Hematopoietic multipotent progenitor cell treated with erythropoietin and hydrocortisone succinate and interleukin-3 and kit ligand, for 6 days (in vitro differentiated cells): ENCODE measurements at regions not wholly inside any gene's neighbourhood (a gene's known extent, or its start where the extent isn't known, plus 50 kb on each side); places are given as distances from the start of the nearest gene placed in this dataset.
"Not testable (repeated sequence)": the region's sequence is repeated elsewhere in the genome, so short reads cannot be mapped to it uniquely, and the experiment has no call there.

Experiments
- DNase-seq: peaks from one replicate; pipeline ENCODE4 v3.0.0-alpha.2; 2015

DNA sequence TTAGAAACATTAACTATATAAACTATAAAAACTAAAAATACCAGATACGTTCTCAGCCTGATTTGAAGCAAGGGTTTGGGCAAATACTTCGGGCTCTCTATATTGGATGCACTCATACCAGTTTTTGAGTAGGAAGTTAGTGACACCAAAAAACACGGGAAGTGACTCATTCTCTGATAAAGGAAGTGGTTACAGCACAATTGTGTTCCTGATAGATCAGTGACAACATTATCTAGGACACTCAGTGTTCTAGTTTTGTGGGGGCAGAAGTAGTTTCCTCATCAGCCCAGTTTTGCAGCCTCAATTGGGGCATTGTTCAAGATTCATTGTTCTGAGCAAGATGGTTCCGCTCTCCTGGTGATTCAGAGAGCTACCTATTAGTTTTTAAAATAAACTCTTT lies 469.6 kb upstream of the DPPA4 start:
- peak; percentile 83 for DNase-seq

DNA sequence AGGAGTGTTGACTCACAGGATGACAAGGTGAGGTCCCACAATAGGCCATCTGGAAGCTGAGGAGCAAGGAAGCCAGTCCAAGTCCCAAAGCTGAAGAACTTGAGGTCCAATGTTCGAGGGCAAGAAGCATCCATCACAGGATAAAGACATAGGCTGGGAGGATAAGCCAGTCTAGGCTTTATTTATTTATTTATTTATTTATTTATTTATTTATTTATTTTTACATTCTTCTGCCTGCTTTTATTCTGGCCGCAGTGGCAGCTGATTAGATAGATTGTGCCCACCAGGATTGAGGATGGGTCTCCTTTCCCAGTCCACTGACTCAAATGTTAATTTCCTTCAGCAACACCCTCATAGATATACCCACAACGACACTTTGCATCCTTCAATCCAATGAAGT lies 472.2 kb upstream of the DPPA4 start:
- DNase-seq, result no peak

DNA sequence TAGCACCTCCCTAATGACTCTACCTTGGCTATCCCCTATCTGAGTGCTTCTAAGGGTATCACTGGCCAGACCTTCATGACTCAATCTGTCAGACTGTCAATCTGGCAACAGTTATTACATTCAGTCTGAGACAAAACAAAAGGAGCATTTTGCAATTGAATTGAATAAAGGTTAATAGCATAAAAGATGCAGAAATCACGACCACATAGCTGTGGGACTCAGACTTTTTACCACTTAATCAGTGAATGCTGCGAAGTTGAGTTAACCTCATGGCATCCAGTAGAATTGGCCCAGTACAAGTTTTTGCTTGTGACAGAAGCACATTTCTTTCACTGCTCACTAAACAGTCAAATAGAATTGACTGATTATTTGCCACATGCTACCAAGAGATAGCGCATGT lies 480.7 kb upstream of the DPPA4 start:
- no peak for DNase-seq

DNA sequence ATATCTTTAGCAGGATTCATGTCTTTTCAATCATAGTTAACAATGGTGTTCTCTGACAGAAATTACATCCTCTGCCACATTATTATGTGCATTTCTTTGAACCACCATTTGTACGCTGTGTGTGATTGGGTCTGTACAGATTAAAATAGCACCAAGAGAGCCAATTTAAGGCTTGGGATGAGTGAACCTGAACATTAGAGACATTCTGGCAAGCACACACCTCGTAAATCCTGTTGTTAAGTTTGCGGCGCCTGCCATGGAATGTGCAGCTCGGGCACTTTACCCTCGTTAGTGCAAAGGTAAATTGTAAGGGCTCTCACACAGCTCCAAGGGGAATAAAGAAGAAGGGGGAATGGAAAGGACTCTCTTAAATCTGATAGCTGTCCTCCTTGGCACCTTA lies 482.4 kb upstream of the DPPA4 start:
- no peak for DNase-seq

DNA sequence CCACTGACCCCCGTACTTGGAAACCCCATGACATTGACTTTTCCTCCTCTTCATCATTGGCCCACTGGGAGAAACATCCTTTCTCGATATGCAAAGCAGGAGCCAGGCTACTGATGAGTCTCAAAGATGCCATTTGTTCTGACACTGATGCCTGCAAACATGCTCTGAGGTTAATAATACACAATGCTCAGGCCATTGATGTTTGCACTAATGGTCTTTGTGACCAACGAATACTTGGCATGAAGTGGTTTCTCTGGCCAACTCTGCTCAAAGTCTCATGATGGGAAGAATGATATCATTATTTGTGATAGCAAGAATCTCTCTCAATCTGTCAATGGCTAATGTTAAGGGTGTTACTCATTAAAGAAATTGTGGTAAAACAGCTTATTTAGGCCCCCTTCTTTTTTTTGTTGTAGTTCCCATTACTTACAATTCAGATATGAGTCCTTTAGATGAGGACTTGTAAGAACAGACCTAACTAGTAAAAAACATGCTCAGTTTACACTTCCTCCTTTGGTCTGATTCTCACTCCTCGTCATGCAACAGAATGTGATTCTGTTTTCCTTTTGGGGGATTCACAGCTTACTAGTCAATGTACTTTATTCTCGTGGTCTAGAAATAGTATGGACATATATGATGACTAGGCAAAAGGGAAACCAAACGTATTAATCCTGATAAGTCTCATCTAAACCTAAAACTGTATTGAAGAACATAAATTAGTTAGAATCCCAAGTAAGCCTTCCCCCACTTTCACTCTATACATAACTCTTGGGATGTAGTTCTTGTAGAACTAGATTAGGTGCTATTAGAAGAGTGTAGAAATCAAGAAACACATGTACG lies 488.8 kb upstream of the DPPA4 start:
- no peak for DNase-seq

DNA sequence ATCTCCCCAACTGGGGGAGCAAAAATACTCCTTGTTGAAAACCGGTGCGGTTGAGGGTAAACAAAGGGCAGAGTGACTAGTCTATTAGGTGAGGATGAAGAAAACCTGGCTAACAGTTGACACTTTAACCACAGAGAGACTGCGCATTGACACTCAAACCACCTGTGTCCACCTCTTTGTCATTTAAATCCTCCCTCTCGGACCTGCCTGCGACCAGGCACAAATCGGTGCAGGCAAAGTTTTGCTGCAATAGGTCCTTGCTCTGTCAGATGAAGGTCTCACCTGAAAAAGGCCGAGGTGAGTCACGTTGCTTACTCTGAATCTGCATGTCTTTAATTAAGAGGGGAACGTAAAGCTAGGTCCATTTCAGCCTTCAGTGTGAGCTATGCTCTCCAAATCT lies 494.1 kb upstream of the DPPA4 start:
- DNase-seq, result no peak

DNA sequence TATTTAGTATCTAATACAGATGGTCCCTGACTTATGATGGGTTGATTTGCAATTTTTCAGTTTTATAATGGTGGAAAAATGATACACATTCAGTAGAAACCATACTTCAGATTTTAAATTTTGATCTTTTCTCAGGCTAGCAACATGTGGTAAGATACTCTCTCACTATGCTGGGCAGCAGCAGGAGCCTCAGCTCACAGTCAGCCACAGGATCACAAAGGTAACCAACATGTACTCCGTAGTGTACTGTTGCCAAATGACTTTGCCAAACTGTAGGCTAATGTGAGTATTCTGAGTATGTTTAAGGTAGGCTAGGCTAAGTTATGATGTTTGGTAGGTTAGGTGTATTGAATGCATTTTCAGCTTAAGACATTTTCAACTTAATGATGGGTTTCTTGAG lies 498.6 kb upstream of the DPPA4 start:
- no peak for DNase-seq

DNA sequence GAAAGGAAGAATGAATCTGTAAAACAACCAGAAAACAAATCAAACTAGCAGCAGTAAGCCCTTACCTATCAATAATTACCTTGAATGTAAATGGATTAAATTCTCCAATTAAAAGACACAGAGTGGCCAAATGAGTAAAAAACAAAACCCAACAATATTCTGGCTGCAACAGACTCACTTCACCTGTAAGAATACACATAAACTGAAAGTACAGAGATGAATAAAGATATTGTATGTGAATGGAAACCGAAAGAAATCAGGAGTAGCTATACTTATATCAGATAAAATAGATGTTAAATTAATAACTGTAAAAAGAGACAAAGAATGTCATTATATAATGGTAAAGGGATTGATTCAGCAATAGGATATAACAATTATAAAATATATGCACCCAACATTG lies 514.5 kb upstream of the DPPA4 start:
- DNase-seq, result no peak

DNA sequence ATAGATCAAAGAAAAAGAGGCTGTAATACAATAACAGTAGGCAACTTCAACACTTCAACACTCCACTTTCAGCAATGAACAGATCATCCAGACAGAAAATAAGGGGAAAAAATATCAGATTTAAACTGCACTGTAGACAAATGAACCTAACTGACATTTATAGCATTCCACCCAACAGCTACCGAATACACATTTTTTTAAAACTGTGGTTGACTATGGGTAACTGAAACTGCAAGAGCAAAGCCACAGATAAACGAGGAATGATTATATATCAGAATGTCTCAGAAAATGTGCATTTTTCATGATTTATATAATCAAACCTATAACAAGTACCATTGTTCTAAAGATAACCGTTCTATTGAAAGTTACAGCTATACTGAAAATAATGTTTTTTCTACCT lies 514.9 kb upstream of the DPPA4 start:
- no peak for DNase-seq

DNA sequence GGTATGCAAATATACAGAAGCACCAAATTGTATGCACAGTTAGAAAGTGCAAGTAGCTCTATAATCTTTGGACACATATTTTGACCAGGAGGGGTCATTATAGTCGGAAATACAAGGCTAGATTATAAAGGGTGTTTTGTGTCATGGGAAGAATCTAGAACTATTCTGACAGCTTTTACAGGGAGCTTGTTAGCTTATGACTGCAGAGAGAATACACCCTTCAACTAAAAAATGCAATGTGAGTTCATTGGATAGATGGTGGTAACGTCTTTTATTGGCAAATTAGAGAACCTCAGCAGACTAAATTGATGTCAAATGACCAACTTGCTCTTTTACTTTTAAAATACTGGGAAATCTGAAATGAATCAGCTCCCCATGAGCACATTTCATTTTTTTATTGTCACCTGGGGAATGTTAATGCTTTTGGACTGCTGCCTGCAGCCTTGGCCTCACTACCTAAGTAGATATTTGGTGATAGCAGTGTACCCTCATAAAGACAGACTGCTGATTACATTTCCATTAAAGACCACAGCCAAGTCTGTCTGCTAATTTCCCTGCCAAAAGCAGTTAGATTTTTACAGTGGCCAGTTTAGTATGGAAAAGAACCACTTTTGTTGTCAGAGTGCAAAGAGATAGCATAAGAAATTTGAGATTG lies 515.9 kb upstream of the DPPA4 start:
- DNase-seq, result no peak

DNA sequence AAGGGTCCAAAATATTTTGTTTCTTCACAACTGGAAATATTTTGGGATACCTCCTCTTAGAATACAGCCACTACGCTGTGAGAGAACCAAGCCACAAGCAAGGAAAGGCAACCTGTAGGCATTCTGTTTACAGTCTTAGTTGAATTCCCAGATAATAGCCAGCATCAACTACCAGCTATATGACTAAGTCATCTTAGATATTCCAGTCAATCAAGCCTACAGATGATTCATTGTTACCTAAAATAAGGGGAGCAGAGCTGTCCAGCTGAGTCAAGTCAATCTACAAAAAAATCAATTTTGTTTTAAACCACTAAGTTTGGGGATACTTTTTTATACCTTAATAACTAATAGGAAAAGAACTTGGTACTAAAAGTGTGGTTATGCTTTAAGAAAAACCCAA lies 526.4 kb upstream of the DPPA4 start:
- no peak for DNase-seq

DNA sequence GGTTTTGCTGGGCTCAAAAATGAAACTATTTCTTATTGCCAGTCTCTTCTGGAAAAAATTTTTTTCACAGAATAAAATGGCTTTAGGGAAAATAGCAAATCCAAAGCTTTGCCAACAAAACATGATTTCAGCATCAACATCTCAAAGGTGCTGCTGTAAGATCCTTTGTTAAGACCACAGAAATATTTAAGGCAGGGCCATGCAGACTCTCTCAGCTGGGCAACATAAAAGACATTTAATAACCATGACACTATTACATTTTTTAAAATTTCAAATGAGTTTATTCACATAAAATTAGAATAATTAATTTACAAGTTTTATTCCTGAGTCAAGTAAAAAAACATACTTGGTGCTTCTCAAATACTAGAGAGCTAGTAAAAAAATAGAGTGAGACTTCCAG lies 527.1 kb upstream of the DPPA4 start:
- DNase-seq, result no peak

DNA sequence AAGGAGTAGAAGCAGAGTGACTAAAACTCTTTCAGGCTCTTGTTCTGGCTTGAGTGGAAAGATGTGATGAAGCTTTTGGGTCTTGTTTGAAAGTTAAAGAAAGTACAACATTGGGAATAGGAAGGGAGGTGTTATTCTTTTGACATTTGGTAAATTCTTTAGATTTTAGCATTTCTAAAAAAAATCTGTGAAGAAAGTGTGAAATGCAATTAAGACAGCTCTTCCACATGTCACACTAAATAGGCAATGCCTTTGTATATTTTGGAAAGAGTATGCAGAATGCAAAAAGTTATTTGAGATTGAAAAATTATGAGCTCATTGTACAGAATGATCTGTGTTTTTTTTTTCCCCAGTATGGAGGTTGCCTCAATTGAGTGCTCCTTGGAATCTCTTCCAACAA lies 532.2 kb upstream of the DPPA4 start:
- no peak for DNase-seq

DNA sequence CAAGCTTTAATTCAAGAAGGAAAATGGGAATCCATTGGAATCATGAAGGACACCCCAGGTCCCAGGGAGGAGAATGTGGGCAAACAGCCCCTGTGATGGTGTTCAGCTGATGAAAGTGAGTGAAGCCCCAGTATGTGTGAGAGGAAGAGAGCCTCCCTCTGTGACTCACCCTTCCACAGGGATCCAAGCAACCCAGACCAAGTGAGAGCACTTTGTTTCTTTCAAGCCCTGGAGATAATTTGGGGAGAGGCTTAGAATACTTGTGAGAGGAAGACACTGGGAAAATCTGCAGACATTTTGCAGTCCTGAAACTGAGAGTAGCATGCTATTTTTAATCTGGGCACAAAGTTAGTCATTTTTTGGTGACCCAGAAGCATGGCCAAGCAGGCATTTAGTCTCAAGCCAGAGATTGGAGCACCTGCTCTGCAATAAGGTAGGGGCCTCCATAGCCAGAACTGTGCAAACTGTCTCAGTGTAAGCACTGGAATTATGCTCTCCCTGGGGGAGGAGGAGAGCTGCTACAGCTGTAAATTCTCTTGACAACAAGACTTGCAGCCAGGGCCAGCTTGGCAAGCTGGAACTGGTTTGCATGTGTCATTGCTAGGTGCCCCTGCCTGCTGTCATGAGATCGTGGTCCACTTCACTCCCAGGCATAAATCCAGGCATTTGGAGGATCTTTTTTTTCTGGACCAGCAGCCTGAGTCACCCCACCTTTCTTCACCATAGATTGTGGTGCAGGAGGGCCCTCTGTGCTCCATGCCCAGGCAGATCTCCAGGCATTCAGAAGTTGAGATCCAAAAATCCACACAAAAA lies 537.8 kb upstream of the DPPA4 start:
- DNase-seq, result no peak

DNA sequence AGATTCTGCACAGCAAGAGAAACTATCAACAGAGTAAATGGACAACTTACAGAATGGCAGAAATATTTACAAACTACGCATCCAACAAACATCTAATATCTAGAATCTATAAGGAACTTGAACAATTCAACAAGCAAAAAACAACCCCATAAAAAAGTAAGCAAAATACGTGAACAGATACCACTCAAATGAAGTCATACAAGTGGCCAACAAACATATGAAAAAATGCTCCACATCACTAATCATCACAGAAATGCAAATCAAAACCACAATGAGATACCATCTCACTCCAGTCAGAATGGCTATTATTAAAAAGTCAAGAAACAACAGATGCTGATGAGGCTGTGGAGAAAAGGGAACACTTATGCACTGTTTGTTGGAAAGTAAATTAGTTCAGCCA lies 540.3 kb upstream of the DPPA4 start:
- not testable (repeated sequence) for DNase-seq

DNA sequence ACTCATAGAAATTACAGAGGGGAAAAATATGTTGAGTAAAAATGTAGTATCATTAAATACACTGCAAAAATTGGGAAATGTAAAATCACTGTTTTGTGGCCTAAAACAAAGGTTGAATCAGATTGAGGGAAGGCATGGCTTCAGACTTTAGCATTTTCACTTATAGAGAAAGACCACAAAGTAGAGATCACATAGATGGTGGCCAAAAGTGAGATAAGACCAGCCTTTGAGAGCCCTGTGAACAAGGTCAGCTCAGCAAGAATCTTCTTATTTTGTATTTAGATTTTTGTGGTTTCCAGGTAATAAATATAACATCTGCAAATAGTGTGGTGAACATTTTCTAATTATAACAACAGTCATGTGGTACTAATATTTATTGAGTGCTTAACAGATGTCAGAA lies 544.8 kb upstream of the DPPA4 start:
- DNase-seq, result no peak

DNA sequence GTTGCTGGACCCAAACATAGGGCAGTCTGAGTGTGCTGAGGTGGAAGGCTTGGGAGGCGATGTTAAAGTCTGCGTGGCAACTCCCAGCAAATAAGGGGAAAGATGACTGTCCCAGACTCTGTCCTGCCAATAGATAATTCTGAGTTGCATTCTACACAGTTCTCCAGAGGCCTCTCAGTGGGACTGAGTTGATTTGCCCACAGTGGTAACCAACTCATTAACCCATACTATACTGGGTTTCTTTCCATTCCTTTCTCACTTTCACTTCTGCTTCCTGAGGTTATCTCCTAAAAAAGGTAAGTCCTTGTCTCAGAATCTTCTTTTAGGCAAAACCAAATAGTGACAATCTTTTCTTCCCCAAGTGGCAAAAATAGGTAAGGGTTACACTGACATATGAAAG lies 549.9 kb upstream of the DPPA4 start:
- no peak for DNase-seq

DNA sequence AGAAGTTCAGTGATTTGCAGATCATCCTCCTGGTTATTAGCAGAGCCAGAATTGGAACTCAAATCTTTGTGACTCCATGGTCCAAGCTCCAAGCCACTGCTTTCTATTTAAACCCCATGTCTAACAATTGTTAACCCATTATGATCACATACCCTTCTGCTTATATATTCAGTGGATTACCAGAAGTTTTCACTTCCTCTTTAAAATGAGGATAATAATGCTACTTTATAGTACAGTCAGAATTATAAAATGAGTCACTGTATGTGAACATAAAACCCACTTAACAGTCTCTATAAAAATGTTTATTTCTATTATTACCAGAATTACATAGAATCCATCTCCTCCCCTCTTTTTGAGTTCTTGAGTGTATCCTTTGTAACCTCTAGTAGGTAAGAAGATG lies 550.7 kb upstream of the DPPA4 start:
- no peak for DNase-seq

DNA sequence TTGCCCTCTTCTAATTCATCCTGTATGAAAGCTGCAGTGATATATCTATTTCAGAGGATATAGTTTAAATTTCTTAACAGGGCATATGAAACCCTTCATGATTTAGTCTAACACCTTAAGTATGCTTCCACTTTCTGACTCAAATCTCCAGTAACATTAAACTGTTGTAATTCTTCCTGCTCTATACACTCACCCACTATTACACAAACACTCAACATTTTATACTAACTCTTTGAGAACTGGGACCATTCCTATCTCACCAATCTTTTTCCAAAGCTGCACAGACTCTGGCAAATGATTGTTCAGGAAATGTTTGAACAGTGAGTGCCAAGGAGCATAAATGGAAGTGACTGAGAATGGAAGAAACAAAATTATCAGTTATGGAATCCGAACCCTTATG lies 560.4 kb upstream of the DPPA4 start:
- no peak for DNase-seq

DNA sequence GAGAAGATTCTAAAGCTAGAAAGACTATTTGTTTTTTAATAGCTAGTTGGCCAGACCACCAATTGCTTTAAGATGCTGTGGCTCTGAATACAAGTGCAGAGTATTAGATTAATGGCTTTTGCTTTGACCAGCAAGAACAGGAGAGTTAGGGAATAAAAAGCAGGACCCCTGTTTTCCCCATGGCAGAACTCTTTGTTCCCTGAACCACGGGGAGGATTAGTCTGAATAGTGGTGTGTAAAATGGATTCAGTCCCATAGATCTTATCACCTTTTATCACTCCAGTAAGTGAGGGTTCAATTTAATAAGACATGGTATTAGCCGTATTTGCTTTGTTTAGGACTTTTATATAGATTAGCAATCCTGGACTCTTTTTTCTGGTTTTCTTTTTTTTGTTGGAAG lies 562.6 kb upstream of the DPPA4 start:
- DNase-seq, result no peak

DNA sequence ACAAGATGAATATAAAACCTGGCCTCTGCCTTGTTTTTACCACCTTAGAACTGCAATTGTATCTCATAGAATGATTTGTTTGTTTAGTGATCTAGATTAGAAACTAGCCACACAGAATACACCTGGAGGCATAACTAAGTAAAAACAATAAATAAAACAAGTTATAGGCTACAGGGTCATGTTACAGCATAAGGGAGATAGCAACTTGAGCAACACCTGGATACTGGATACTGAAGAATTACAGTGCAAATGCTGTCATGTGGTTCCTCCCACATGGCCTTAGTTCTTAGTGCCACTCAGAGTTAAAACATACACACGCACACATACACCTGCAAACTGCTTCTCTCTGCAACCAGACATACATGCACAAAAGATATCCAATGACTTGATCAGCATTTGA lies 563.4 kb upstream of the DPPA4 start:
- DNase-seq, result no peak

DNA sequence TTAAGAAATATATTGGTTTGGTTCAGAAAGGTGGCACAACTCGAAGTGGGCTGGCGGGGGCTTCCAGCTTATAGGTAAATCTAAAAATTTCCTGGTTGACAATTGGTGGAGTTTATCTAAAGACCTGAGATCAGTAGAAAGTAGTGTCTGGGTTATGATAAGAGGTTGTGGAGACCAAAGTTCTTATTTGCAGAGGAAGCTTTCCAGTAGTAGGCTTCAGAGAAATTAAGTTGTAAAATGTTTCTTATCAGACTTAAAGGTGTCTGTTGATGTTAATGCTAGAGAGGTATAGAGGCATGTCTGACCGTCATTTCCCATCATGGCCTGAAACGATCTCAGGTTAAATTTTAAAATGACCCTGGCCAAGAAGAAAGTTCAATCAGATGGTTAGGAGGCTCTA lies 565.2 kb upstream of the DPPA4 start:
- no peak for DNase-seq

DNA sequence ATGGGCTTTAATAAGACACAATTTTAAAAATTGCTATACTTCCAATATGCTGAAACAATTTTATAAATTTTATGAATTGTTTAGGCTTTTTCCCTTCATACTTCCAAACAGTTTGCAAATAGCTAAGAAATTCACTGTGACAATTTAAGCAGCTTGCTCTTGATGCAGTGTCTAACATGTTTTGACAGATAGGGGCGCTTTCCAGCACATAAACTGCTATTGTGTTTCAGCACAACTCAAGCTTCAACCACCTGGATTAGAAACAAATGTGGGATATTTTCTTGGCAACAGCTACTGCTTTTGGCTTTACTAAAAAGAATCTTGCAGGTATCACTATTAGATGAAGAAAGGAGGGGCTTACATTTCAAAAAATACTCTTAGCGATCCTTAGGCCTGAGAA lies 565.8 kb upstream of the DPPA4 start:
- no peak for DNase-seq

DNA sequence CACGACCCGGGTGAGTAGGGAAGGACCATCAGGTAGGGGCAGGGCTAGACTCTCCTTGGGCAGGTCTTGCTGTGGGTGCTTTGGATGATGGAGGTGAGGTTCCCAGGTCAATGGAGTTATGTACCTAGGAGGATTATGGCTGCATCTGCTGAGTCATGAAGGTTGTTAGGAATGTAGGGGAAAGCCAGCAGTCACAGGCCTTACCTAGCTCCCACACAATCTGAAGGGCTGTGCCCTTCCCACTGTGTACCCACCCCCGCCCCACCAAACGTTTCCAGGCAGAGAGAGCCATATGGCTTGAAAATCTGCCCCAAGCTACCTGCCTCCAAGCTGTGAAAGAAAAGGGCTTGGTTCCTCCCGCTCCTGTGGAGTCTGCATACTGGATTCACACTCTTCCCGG lies 573.4 kb upstream of the DPPA4 start:
- DNase-seq, result no peak
